ENCODE measurements at regions not wholly inside any gene's neighbourhood (a gene's known extent, or its start where the extent isn't known, plus 50 kb on each side); places are given as distances from the start of the nearest gene placed in this dataset.

DNA sequence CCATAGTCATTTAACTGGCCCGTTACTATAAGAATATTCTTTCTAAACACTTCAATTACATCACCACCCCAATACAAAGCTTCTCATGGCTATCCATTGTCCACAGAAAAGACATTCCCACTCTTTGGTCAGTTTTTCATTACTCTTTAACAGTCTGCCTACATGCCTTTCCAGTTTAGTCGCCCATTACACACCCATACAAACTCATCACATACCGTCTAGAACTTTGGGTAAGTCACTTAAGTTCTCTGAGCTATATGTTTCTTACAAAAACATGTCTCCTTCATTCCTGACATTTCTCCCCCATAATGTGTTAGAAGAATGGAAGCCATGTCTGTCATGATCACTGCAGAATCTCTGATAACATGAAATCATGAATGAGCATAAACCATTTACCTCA, 108.2 kb upstream of the STK17B start:
- no peak overlapping the region for H3K4me2 ChIP-seq (ENCODE audit: unreplicated experiment)
- in situ Hi-C loops (cut with MboI) = no loop called here
- H3F3A ChIP-seq (ENCODE audit: insufficient read depth) = peaks cover 43% of the 10 kb centered on the region
- no peak overlapping the region for H2AFZ ChIP-seq
- no peaks in the 10 kb centered on the region for H3K9me3 ChIP-seq (ENCODE audit: low read depth)
- H3K27ac ChIP-seq = peak overlapping the region; percentile 85
- peak; percentile 44 for DNase-seq
- no peak overlapping the region for H3K4me3 ChIP-seq
- no peaks in the 10 kb centered on the region for H3K27me3 ChIP-seq (replicated peaks; ENCODE audit: insufficient read depth)
- H3K9me2 ChIP-seq (ENCODE audit: insufficient read depth) = no peaks in the 10 kb centered on the region
- H4K20me1 ChIP-seq (ENCODE audit: insufficient read depth) = no peaks in the 10 kb centered on the region
- H3K36me3 ChIP-seq (ENCODE audit: low read depth) = no peaks in the 10 kb centered on the region
- H3K4me1 ChIP-seq (ENCODE audit: insufficient read depth) = peaks cover 50% of the 10 kb centered on the region
- H3K79me2 ChIP-seq (ENCODE audit: insufficient read depth) = no peaks in the 10 kb centered on the region
- no peak overlapping the region for H3K9ac ChIP-seq
- TF ChIP-seq EZH2phosphoT487 (IDR thresholded peaks at IDR 0.05; ENCODE audit: insufficient read depth, low read depth) (no peak), EZH2 (IDR thresholded peaks at IDR 0.05; ENCODE audit: insufficient read depth, poor library complexity, severe bottlenecking) (no peak)
- WGBS, 2 experiments (ENCODE audit: low coverage in 1 of 2, low lambda C conversion rate in 2 of 2, missing lambda C conversion rate in 2 of 2) = 59 to 63% methylated on average over 3 of the region's 3 CpGs

DNA sequence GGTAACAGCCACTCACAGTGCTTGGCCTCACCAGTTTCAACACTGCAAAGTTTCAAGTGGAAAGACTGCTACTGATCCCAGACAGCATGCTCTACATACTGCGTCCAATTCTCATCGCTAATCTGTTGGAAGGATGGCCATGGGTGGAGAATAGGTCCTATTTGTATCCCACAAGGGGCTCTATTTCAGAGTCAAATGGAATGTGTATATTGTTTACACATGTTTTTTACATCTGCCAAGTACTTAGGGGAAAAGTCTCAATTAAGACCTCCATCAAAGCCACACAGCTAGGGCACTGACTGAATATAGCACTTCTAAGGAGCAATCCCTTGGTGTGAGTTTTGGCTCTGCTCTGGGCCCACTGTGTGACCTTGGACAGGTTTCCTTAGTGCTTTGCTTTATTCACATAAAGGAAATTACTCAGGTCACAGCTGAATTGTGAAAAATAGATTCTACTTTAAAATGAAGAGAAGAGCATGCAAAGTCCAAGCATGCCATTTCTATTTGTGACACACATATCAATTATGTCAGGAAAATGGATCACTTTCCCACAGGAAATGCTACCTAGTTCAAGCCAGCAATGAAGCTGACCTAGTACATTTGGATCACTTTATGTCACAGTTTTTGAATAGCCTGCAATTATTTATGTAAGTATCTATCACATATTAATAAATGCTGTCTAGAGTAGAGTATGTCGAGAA, 112.9 kb upstream of the STK17B start:
- Histone ChIP-seq H4K20me1 (ENCODE audit: insufficient read depth) (no peaks in the 10 kb centered on the region), H3K9me2 (ENCODE audit: insufficient read depth) (no peaks in the 10 kb centered on the region), H3K4me2 (ENCODE audit: unreplicated experiment) (peak overlapping the region; percentile 79), H3K4me3 (peak overlapping the region; percentile 33), H3F3A (ENCODE audit: insufficient read depth) (peaks cover 30% of the 10 kb centered on the region), H3K9ac (no peak overlapping the region), H3K27ac (peak overlapping the region; percentile 50), H3K36me3 (ENCODE audit: low read depth) (no peaks in the 10 kb centered on the region), H3K79me2 (ENCODE audit: insufficient read depth) (no peaks in the 10 kb centered on the region), H3K27me3 (replicated peaks; ENCODE audit: insufficient read depth) (no peaks in the 10 kb centered on the region), H3K4me1 (ENCODE audit: insufficient read depth) (peaks cover 25% of the 10 kb centered on the region), H3K9me3 (ENCODE audit: low read depth) (no peaks in the 10 kb centered on the region), H2AFZ (peak overlapping the region; percentile 36; the same call in 1 of the 2 replicates)
- in situ Hi-C loops (cut with MboI) = no loop called here
- DNase-seq = peak; percentile 37
- 50 to 51% methylated on average over 3 of the region's 3 CpGs for WGBS, 2 experiments (ENCODE audit: low coverage in 1 of 2, low lambda C conversion rate in 2 of 2, missing lambda C conversion rate in 2 of 2)
- TF ChIP-seq EZH2phosphoT487 (IDR thresholded peaks at IDR 0.05; ENCODE audit: insufficient read depth, low read depth) = no peak
- TF ChIP-seq EZH2 (IDR thresholded peaks at IDR 0.05; ENCODE audit: insufficient read depth, poor library complexity, severe bottlenecking) = no peak

DNA sequence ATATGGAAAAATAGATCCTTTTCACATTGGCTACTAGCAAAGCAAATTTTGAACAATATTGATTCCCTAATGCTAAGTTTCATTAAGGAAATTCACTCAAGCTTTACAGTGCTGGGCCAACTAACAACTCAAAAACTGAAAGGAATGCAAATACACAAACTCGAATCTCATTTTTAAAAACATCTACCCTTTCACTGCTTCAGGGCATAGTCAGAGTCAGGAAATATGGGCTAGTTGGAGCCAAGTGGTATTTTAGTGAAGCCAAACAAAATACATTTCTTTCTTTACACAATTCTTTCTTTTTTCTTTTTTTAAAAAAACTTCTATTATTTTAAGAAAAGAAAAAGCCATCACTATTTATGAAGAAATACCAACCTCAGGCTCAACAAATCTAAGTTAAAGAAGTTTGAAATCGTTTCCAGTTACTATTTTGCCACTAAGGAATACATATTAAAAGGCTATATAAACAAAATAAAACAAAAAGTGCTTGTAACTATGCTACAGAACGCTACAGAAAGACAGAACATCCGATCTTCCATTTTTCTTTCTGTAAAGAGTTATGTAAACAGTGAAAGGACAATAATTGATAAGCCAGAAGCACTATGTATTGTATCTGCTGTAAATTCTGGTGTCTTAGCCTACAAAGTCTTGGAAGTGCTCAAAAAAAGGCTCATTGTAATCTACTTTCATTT, 113.6 kb upstream of the STK17B start:
- Histone ChIP-seq H3K9ac (no peak overlapping the region), H3K79me2 (ENCODE audit: insufficient read depth) (no peaks in the 10 kb centered on the region), H2AFZ (peak overlapping the region; percentile 36), H3F3A (ENCODE audit: insufficient read depth) (peaks cover 23% of the 10 kb centered on the region), H3K4me1 (ENCODE audit: insufficient read depth) (peaks cover 19% of the 10 kb centered on the region), H3K9me2 (ENCODE audit: insufficient read depth) (no peaks in the 10 kb centered on the region), H3K9me3 (ENCODE audit: low read depth) (no peaks in the 10 kb centered on the region), H3K27ac (peak overlapping the region; percentile 50), H3K4me2 (ENCODE audit: unreplicated experiment) (peak overlapping the region; percentile 79), H3K36me3 (ENCODE audit: low read depth) (no peaks in the 10 kb centered on the region), H3K27me3 (replicated peaks; ENCODE audit: insufficient read depth) (no peaks in the 10 kb centered on the region), H4K20me1 (ENCODE audit: insufficient read depth) (no peaks in the 10 kb centered on the region), H3K4me3 (peak overlapping the region; percentile 33)
- in situ Hi-C loops (cut with MboI) = no loop called here
- peak; percentile 42 for DNase-seq
- TF ChIP-seq EZH2phosphoT487 (IDR thresholded peaks at IDR 0.05; ENCODE audit: insufficient read depth, low read depth) (no peak), EZH2 (IDR thresholded peaks at IDR 0.05; ENCODE audit: insufficient read depth, poor library complexity, severe bottlenecking) (no peak)
- 71 to 73% methylated on average over 4 of the region's 4 CpGs for WGBS, 2 experiments (ENCODE audit: low coverage in 1 of 2, low lambda C conversion rate in 2 of 2, missing lambda C conversion rate in 2 of 2)

DNA sequence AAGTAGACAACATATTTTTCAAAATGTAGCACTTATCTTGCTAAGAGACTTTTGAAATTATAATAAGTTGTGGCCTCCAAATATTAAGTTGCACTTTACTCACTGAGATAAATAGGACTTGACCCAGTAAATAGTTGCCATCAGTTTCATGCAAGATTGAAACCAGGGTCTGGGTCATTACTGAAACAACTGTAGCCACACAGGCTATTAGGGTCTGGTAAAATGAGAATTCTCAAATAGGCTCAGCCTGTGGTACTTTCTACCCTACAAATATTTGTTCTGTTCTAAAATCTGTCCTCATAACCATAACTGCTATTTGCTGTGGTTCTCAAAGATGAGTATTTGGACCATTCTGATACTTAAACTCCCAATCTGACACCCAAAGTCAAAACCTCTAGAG, 115.4 kb upstream of the STK17B start:
- no peak for DNase-seq
- Histone ChIP-seq H3K36me3 (ENCODE audit: low read depth) (no peaks in the 10 kb centered on the region), H3K79me2 (ENCODE audit: insufficient read depth) (no peaks in the 10 kb centered on the region), H3K4me2 (ENCODE audit: unreplicated experiment) (no peak overlapping the region), H3K4me3 (no peak overlapping the region), H3K9me3 (ENCODE audit: low read depth) (no peaks in the 10 kb centered on the region), H3K9ac (no peak overlapping the region), H3K27me3 (replicated peaks; ENCODE audit: insufficient read depth) (no peaks in the 10 kb centered on the region), H4K20me1 (ENCODE audit: insufficient read depth) (no peaks in the 10 kb centered on the region), H3K4me1 (ENCODE audit: insufficient read depth) (peaks cover 23% of the 10 kb centered on the region), H3K27ac (no peak overlapping the region), H3F3A (ENCODE audit: insufficient read depth) (peaks cover 23% of the 10 kb centered on the region), H3K9me2 (ENCODE audit: insufficient read depth) (no peaks in the 10 kb centered on the region), H2AFZ (no peak overlapping the region)
- no peak for TF ChIP-seq EZH2 (IDR thresholded peaks at IDR 0.05; ENCODE audit: insufficient read depth, poor library complexity, severe bottlenecking)
- no peak for TF ChIP-seq EZH2phosphoT487 (IDR thresholded peaks at IDR 0.05; ENCODE audit: insufficient read depth, low read depth)
- in situ Hi-C loops (cut with MboI) = no loop called here

Data from GM23248 (cell line).